ENCODE measurements at regions not wholly inside any gene's neighbourhood (a gene's known extent, or its start where the extent isn't known, plus 50 kb on each side); places are given as distances from the start of the nearest gene placed in this dataset.

DNA sequence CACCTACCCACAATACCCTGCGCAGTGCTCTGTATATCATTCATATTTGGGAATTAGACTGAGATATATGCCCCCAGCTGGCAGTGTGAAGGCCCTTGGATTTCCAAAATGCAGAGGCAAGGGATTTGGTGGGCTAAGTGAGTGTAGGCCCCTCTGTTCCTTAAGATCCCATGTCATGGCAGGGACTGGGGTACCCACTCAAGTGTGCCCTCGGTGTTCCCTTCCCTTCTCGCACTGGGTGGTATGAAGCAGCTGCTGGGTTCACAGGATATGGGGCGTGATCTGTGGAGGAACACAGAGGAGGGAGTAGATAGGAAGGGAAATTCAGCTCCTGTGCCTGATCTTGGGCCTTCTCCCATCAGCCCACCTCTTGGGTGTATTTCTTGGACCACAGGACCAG lies 63.1 kb upstream of the VASH1 start:
- no peak for TF ChIP-seq POLR2A (IDR thresholded peaks at IDR 0.05; ENCODE audit: low read depth, low read length)
- no peak for TF ChIP-seq FOS (IDR thresholded peaks at IDR 0.05; ENCODE audit: borderline replicate concordance, insufficient read depth, low read length)
- TF ChIP-seq JUN (IDR thresholded peaks at IDR 0.05; ENCODE audit: borderline replicate concordance, insufficient read depth, insufficient read length, low read depth): no peak
- Histone ChIP-seq H3K4me1 (ENCODE audit: control insufficient read depth, extremely low read depth, insufficient read depth, low read length) (no peaks in the 10 kb centered on the region), H3K36me3 (ENCODE audit: control insufficient read depth in 2 of 2, extremely low read depth in 1 of 2, insufficient read depth in 2 of 2, low read length in 2 of 2) (no peaks in the 10 kb centered on the region), H3K27me3 (ENCODE audit: control insufficient read depth in 2 of 2, insufficient read depth in 2 of 2, low read length in 2 of 2) (peaks cover 2 to 3% of the 10 kb centered on the region in 2 experiments), H3K9me1 (replicated peaks; ENCODE audit: control insufficient read depth, extremely low read depth, insufficient read depth, low read length) (no peaks in the 10 kb centered on the region), H3K4me2 (ENCODE audit: insufficient read depth, low read length) (no peak overlapping the region), H3K4me3 (replicated peaks in 1 of 3; ENCODE audit: insufficient read depth in 1 of 3, low read depth in 1 of 3, low read length in 3 of 3) (no peak overlapping the region), H3K9ac (replicated peaks; ENCODE audit: extremely low read depth, insufficient read depth, low read length) (no peak overlapping the region), H4K20me1 (replicated peaks; ENCODE audit: control insufficient read depth, extremely low read depth, insufficient read depth, low read length) (no peaks in the 10 kb centered on the region), H3K27ac (ENCODE audit: insufficient read depth, low read depth, low read length) (no peak overlapping the region), H3K9me3 (replicated peaks; ENCODE audit: control insufficient read depth, insufficient read depth, low read length) (no peaks in the 10 kb centered on the region), H3K79me2 (ENCODE audit: control insufficient read depth, insufficient read depth, low read length) (no peaks in the 10 kb centered on the region), H2AFZ (ENCODE audit: low read depth, low read length) (no peak overlapping the region)
- ChIA-PET POLR2A (no interaction called here), CTCF (no interaction called here)
- intact Hi-C loops (cut with micrococcal nuclease): no loop called here
- dilution Hi-C loops (cut with MboI; ENCODE audit: extremely low pct_ligation_motif_present, low sequenced_read_pairs): no loop called here
- FAIRE-seq (no peak), DNase-seq (ENCODE audit: low read depth, low spot score) (no peak)
- BruUV-seq (replicated peaks): no TSS peak

DNA sequence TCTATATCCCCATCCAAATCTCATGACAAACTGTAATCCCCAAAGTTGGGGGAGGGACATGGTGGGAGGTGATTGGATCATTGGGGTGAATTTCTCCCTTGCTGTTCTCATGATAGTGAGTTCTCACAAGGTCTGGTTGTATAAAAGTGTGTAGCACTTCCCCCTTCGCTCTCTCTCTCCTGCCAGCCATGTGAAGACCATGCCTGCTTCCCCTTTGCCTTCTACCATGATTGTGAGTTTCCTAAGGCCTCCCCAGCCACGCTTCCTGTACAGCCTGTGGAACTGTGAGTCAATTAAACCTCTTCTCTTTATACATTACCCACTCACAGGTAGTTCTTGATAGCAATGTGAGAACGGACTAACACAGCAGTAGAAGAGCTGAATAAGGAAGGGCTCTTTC lies 62.6 kb upstream of the VASH1 start:
- no peak overlapping the region for H3K9ac ChIP-seq (replicated peaks; ENCODE audit: extremely low read depth, insufficient read depth, low read length)
- no peaks in the 10 kb centered on the region for H3K36me3 ChIP-seq (ENCODE audit: control insufficient read depth in 2 of 2, extremely low read depth in 1 of 2, insufficient read depth in 2 of 2, low read length in 2 of 2)
- no peaks in the 10 kb centered on the region for H3K9me1 ChIP-seq (replicated peaks; ENCODE audit: control insufficient read depth, extremely low read depth, insufficient read depth, low read length)
- H3K27me3 ChIP-seq (ENCODE audit: control insufficient read depth in 2 of 2, insufficient read depth in 2 of 2, low read length in 2 of 2): peaks cover 2 to 3% of the 10 kb centered on the region in 2 experiments
- no peaks in the 10 kb centered on the region for H3K4me1 ChIP-seq (ENCODE audit: control insufficient read depth, extremely low read depth, insufficient read depth, low read length)
- BruUV-seq (replicated peaks): no TSS peak
- H3K79me2 ChIP-seq (ENCODE audit: control insufficient read depth, insufficient read depth, low read length): no peaks in the 10 kb centered on the region
- H3K9me3 ChIP-seq (replicated peaks; ENCODE audit: control insufficient read depth, insufficient read depth, low read length): no peaks in the 10 kb centered on the region
- no peak for FAIRE-seq
- TF ChIP-seq JUN (IDR thresholded peaks at IDR 0.05; ENCODE audit: borderline replicate concordance, insufficient read depth, insufficient read length, low read depth): no peak
- TF ChIP-seq POLR2A (IDR thresholded peaks at IDR 0.05; ENCODE audit: low read depth, low read length): no peak
- H3K4me3 ChIP-seq (replicated peaks in 1 of 3; ENCODE audit: insufficient read depth in 1 of 3, low read depth in 1 of 3, low read length in 3 of 3): no peak overlapping the region
- no peak overlapping the region for H3K4me2 ChIP-seq (ENCODE audit: insufficient read depth, low read length)
- H4K20me1 ChIP-seq (replicated peaks; ENCODE audit: control insufficient read depth, extremely low read depth, insufficient read depth, low read length): no peaks in the 10 kb centered on the region
- CTCF ChIA-PET: no interaction called here
- no peak overlapping the region for H2AFZ ChIP-seq (ENCODE audit: low read depth, low read length)
- DNase-seq (ENCODE audit: low read depth, low spot score): no peak
- dilution Hi-C loops (cut with MboI; ENCODE audit: extremely low pct_ligation_motif_present, low sequenced_read_pairs): no loop called here
- POLR2A ChIA-PET: no interaction called here
- intact Hi-C loops (cut with micrococcal nuclease): no loop called here
- H3K27ac ChIP-seq (ENCODE audit: insufficient read depth, low read depth, low read length): no peak overlapping the region
